ENCODE measurements at regions not wholly inside any gene's neighbourhood (a gene's known extent, or its start where the extent isn't known, plus 50 kb on each side); places are given as distances from the start of the nearest gene placed in this dataset.

GRCh38 chr5:15344954-15345353 lies 155.0 kb upstream of the FBXL7 start:
- no peaks in the 10 kb centered on the region for H3K27me3 ChIP-seq (replicated peaks; ENCODE audit: insufficient read depth, low read depth, low read length, poor library complexity)
- POLR2A ChIA-PET (ENCODE audit: low non-redundant PET), result no interaction called here
- no peak for DNase-seq (ENCODE audit: low spot score)
- BruUV-seq (replicated peaks), result no TSS peak
- intact Hi-C loops (cut with micrococcal nuclease; ENCODE audit: unreplicated experiment), result no loop called here
- H3K4me1 ChIP-seq (ENCODE audit: insufficient read depth, low read length, poor library complexity, severe bottlenecking), result no peaks in the 10 kb centered on the region
- TF ChIP-seq EZH2 (IDR thresholded peaks at IDR 0.05; ENCODE audit: borderline replicate concordance, low read depth, low read length, poor library complexity, severe bottlenecking) (no peak), CTCF (conservative IDR thresholded peaks at IDR 0.05; ENCODE audit: low read depth, low read length) (no peak)
- H3K9me3 ChIP-seq (ENCODE audit: low read depth, low read length, poor library complexity, severe bottlenecking), result no peaks in the 10 kb centered on the region
- H3K4me3 ChIP-seq (ENCODE audit: low read depth, low read length, poor library complexity, severe bottlenecking), result no peak overlapping the region
- CTCF ChIA-PET, result no interaction called here
- no peaks in the 10 kb centered on the region for H3K36me3 ChIP-seq (ENCODE audit: insufficient read depth, low read length, poor library complexity, severe bottlenecking)
- no peak overlapping the region for H3K27ac ChIP-seq (ENCODE audit: low read depth, low read length, poor library complexity, severe bottlenecking)

- Histone ChIP-seq H3K9me3 (ENCODE audit: low read depth, low read length, poor library complexity, severe bottlenecking) (no peaks in the 10 kb centered on the region), H3K27ac (ENCODE audit: low read depth, low read length, poor library complexity, severe bottlenecking) (no peak overlapping the region), H3K27me3 (replicated peaks; ENCODE audit: insufficient read depth, low read depth, low read length, poor library complexity) (no peaks in the 10 kb centered on the region), H3K36me3 (ENCODE audit: insufficient read depth, low read length, poor library complexity, severe bottlenecking) (no peaks in the 10 kb centered on the region), H3K4me3 (ENCODE audit: low read depth, low read length, poor library complexity, severe bottlenecking) (no peak overlapping the region), H3K4me1 (ENCODE audit: insufficient read depth, low read length, poor library complexity, severe bottlenecking) (no peaks in the 10 kb centered on the region)
- ChIA-PET POLR2A (ENCODE audit: low non-redundant PET) (no interaction called here), CTCF (no interaction called here)
- BruUV-seq (replicated peaks), result no TSS peak
- intact Hi-C loops (cut with micrococcal nuclease; ENCODE audit: unreplicated experiment), result no loop called here
- TF ChIP-seq CTCF (conservative IDR thresholded peaks at IDR 0.05; ENCODE audit: low read depth, low read length), result no peak
- TF ChIP-seq EZH2 (IDR thresholded peaks at IDR 0.05; ENCODE audit: borderline replicate concordance, low read depth, low read length, poor library complexity, severe bottlenecking), result no peak
- no peak for DNase-seq (ENCODE audit: low spot score)
These were observed 161.4 kb upstream of the FBXL7 start for GRCh38 chr5:15338546-15338945.

GRCh38 chr5:15334551-15335266 lies 165.3 kb upstream of the FBXL7 start:
- Histone ChIP-seq H3K27me3 (replicated peaks; ENCODE audit: insufficient read depth, low read depth, low read length, poor library complexity) (no peaks in the 10 kb centered on the region), H3K36me3 (ENCODE audit: insufficient read depth, low read length, poor library complexity, severe bottlenecking) (no peaks in the 10 kb centered on the region), H3K4me1 (ENCODE audit: insufficient read depth, low read length, poor library complexity, severe bottlenecking) (no peaks in the 10 kb centered on the region), H3K27ac (ENCODE audit: low read depth, low read length, poor library complexity, severe bottlenecking) (no peak overlapping the region), H3K9me3 (ENCODE audit: low read depth, low read length, poor library complexity, severe bottlenecking) (no peaks in the 10 kb centered on the region), H3K4me3 (ENCODE audit: low read depth, low read length, poor library complexity, severe bottlenecking) (no peak overlapping the region)
- no peak for DNase-seq (ENCODE audit: low spot score)
- no TSS peak for BruUV-seq (replicated peaks)
- CTCF ChIA-PET, result interaction anchor here (0.6 kb wide), 1 partner anchor 193 kb away, joined by 3 read pairs; no protein-coding TSS in a partner anchor
- POLR2A ChIA-PET (ENCODE audit: low non-redundant PET), result no interaction called here
- intact Hi-C loops (cut with micrococcal nuclease; ENCODE audit: unreplicated experiment), result no loop called here
- TF ChIP-seq CTCF (conservative IDR thresholded peaks at IDR 0.05; ENCODE audit: low read depth, low read length) (no peak), EZH2 (IDR thresholded peaks at IDR 0.05; ENCODE audit: borderline replicate concordance, low read depth, low read length, poor library complexity, severe bottlenecking) (no peak)
